Spleen (tissue), 11 donors: ENCODE measurements at regions not wholly inside any gene's neighbourhood (a gene's known extent, or its start where the extent isn't known, plus 50 kb on each side); places are given as distances from the start of the nearest gene placed in this dataset.

Experiments
- DNase-seq: peaks from one replicate; pipeline ENCODE4 v3.0.0-alpha.2; 2020
- H3K27ac ChIP-seq, 8 donors: fragments of 200-600 bp; sonication (generic) in 7 of 8; 1 replicate in 4 of 8; 2 replicates in 4 of 8; pipeline versions ENCODE4 v1.5.0 to v1.8.0; 2016 to 2021; ENCODE audit warnings: inconsistent platforms in 4 of 8, mild to moderate bottlenecking in 4 of 8, moderate library complexity in 1 of 8
- H3K27me3 ChIP-seq, 7 donors: fragments of 200-600 bp; sonication (generic) in 6 of 7; replicated peaks in 1 of 7; 1 replicate in 4 of 7; 2 replicates in 3 of 7; pipeline versions ENCODE4 v1.5.0 to v1.8.0; 2016 to 2021; ENCODE audit warnings: inconsistent platforms in 3 of 7, mild to moderate bottlenecking in 1 of 7
- H3K36me3 ChIP-seq, 6 donors: fragments of 200-600 bp; sonication (generic) in 5 of 6; 1 replicate in 4 of 6; 2 replicates in 2 of 6; pipeline versions ENCODE4 v1.5.0 to v1.8.0; 2016 to 2021; ENCODE audit warnings: inconsistent platforms in 2 of 6
- H3K4me1 ChIP-seq, 6 donors: fragments of 200-600 bp; sonication (generic) in 5 of 6; 1 replicate in 3 of 6; 2 replicates in 3 of 6; pipeline versions ENCODE4 v1.5.0 to v1.8.0; 2016 to 2021; ENCODE audit warnings: inconsistent platforms in 3 of 6
- H3K4me3 ChIP-seq, 8 donors: fragments of 200-600 bp; sonication (generic) in 7 of 8; 1 replicate in 4 of 8; 2 replicates in 4 of 8; pipeline versions ENCODE4 v1.5.0 to v1.8.0; 2016 to 2021; ENCODE audit warnings: inconsistent platforms in 4 of 8, mild to moderate bottlenecking in 4 of 8, moderate library complexity in 2 of 8
- H3K9me3 ChIP-seq, 8 donors: fragments of 200-600 bp; sonication (generic) in 7 of 8; 1 replicate in 4 of 8; 2 replicates in 4 of 8; pipeline versions ENCODE4 v1.5.0 to v1.8.0; 2016 to 2021; ENCODE audit warnings: inconsistent platforms in 4 of 8
- POLR2A ChIP-seq, 3 donors: fragments of 450-650 bp; IDR thresholded peaks; one replicate each; pipeline ENCODE4 v1.5.1; 2017; ENCODE audit warnings: antibody characterized with exemption in 3 of 3, mild to moderate bottlenecking in 1 of 3
- POLR2AphosphoS5 ChIP-seq, 3 donors: sonication (generic); formaldehyde crosslinking; IDR thresholded peaks; one replicate each; pipeline ENCODE4 v1.5.1; 2017; ENCODE audit warnings: antibody characterized with exemption in 3 of 3
- WGBS, 5 donors: extraction: QIAGEN DNeasy Blood & Tissue Kit in 3 of 5; methylation state at CpG; one replicate each; pipeline versions ENCODE4 v1.1.5 to v1.1.7; 2013 to 2018; 5-methylcytosine and 5-hydroxymethylcytosine counted together
- intact Hi-C: fragments of 100-400 bp; cut with DNase I; formaldehyde crosslinking; loops from one replicate; pipeline ENCODE4 v1.15.0; 2023; ENCODE audit warnings: low total_unique reads
- TF ChIP-seq, protein P1 (sequence below), 11 experiments: fragments of 200-600 bp in 7 of 11; fragments of 450-650 bp in 4 of 11; sonication (generic) in 4 of 11; IDR thresholded peaks in 8 of 11; conservative IDR thresholded peaks in 3 of 11; 1 replicate in 7 of 11; 2 replicates in 4 of 11; pipeline versions ENCODE4 v1.4.0 to v1.8.0; 2016 to 2021; ENCODE audit warnings: antibody characterized with exemption in 11 of 11, inconsistent platforms in 4 of 11, mild to moderate bottlenecking in 1 of 11
- donor health status: healthy with polysubstance abuse.
- donor health status: DM: no; HTN: no; CAD: no; lungs with moderate emphysema.
- donor health status: DM: no; HTN: no; CAD: no.
- donor health status: Bipolar disorder and iron deficiency.
- donor health status: healthy.
- donor health status: DM: no; HTN: no; CAD: no.
- donor health status: DM: yes; HTN: yes; CAD: no.

DNA sequence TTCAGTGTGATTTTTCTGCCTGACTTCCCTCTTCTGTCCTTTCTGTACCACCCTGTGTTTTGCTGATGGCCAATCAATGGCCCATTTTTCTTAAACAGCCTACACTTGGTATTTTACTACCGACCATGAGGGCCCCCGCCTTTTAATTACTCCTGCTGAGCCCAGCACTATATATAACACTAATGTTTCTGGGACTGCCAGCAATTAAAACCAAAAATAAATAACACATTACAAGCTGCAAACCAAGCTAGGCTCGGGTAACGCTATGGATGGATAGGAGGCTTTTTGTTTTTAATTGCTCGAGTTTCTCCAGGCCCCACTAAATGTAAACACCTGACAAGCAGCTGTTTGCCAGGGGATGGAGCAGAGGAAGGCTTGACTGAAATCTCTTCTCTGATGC lies 915.4 kb upstream of the AUTS2 start:
- H3K27ac ChIP-seq: no peak overlapping the region
- no peaks in the 10 kb centered on the region for H3K36me3 ChIP-seq
- no peak for DNase-seq
- H3K9me3 ChIP-seq: peaks cover 0 to 8% (median 0%) of the 10 kb centered on the region in 8 donors
- peaks cover 0 to 8% (median 0%) of the 10 kb centered on the region in 7 donors for H3K27me3 ChIP-seq
- 41 to 59% (median 46%) methylated on average over 5 of the region's 5 CpGs for WGBS, 5 donors
- H3K4me1 ChIP-seq: no peaks in the 10 kb centered on the region
- intact Hi-C loops: no loop called here
- no peak overlapping the region for H3K4me3 ChIP-seq
- TF ChIP-seq, protein P1, sequence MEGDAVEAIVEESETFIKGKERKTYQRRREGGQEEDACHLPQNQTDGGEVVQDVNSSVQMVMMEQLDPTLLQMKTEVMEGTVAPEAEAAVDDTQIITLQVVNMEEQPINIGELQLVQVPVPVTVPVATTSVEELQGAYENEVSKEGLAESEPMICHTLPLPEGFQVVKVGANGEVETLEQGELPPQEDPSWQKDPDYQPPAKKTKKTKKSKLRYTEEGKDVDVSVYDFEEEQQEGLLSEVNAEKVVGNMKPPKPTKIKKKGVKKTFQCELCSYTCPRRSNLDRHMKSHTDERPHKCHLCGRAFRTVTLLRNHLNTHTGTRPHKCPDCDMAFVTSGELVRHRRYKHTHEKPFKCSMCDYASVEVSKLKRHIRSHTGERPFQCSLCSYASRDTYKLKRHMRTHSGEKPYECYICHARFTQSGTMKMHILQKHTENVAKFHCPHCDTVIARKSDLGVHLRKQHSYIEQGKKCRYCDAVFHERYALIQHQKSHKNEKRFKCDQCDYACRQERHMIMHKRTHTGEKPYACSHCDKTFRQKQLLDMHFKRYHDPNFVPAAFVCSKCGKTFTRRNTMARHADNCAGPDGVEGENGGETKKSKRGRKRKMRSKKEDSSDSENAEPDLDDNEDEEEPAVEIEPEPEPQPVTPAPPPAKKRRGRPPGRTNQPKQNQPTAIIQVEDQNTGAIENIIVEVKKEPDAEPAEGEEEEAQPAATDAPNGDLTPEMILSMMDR (IDR thresholded peaks at IDR 0.05 in 8 of 11, conservative IDR thresholded peaks at IDR 0.05 in 3 of 11): no peak
- TF ChIP-seq POLR2A (IDR thresholded peaks at IDR 0.05) (no peak), POLR2AphosphoS5 (IDR thresholded peaks at IDR 0.05) (no peak)

DNA sequence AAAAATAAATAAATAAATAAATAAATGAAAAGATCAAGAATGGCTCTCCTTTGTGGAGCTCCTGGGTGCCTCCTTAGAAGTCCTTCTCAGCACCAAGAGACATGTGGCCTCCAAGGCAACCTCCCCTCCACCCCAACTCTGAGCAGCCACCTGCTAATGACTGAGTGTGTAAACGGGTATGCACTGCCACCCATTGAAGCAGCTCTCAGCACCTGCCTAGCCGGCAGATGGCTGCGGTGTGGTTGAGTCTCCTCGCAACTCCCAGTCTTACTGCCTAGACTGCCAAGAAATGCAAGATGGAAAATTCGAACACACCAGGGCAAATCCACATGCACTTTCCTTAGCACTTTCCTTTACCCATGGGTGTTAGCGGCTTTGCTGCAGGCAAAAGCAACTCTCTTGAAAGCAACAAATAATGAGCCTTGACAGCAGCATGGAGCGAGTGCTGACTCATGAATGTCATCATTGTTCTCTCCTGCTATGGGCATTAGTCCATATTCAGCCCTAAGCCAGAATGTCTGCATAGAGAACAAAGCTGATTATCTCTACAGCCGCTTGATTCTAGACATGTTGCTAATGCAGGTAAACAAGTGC lies 913.9 kb upstream of the AUTS2 start:
- 84 to 91% (median 88%) methylated on average over 8 of the region's 8 CpGs for WGBS, 5 donors
- H3K4me1 ChIP-seq: no peaks in the 10 kb centered on the region
- H3K36me3 ChIP-seq: no peaks in the 10 kb centered on the region
- no peak for DNase-seq
- TF ChIP-seq POLR2AphosphoS5 (IDR thresholded peaks at IDR 0.05) (no peak), POLR2A (IDR thresholded peaks at IDR 0.05) (no peak)
- TF ChIP-seq, protein P1 (IDR thresholded peaks at IDR 0.05 in 8 of 11, conservative IDR thresholded peaks at IDR 0.05 in 3 of 11): no peak
- peaks cover 0 to 8% (median 0%) of the 10 kb centered on the region in 8 donors for H3K9me3 ChIP-seq
- peaks cover 0 to 8% (median 0%) of the 10 kb centered on the region in 7 donors for H3K27me3 ChIP-seq
- H3K27ac ChIP-seq: no peak overlapping the region
- intact Hi-C loops: no loop called here
- H3K4me3 ChIP-seq: no peak overlapping the region

DNA sequence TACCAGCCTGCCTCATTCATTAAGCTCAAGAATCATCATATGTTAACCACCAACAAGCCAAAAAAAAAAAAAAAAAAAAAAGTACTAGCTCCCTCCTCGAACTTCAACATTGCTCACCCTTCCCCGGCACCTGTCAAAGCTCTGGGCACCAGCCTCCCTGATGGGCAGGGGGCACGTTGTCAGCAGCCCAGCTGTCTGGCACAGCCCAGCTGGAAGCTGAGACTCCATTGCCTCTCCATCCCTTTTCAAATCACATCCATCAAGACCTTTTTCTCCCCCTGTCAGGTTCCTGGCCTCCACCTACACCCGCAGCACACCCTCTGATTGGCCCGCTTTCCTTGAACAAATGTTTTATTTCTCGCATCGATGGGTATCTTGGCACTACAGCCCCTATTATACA lies 913.3 kb upstream of the AUTS2 start:
- intact Hi-C loops: no loop called here
- no peak overlapping the region for H3K4me3 ChIP-seq
- no peaks in the 10 kb centered on the region for H3K4me1 ChIP-seq
- no peaks in the 10 kb centered on the region for H3K36me3 ChIP-seq
- H3K27ac ChIP-seq: no peak overlapping the region
- TF ChIP-seq POLR2A (IDR thresholded peaks at IDR 0.05): no peak
- no peak for TF ChIP-seq POLR2AphosphoS5 (IDR thresholded peaks at IDR 0.05)
- TF ChIP-seq, protein P1 (IDR thresholded peaks at IDR 0.05 in 8 of 11, conservative IDR thresholded peaks at IDR 0.05 in 3 of 11): no peak
- H3K27me3 ChIP-seq: peaks cover 0 to 8% (median 0%) of the 10 kb centered on the region in 7 donors
- no peak for DNase-seq
- H3K9me3 ChIP-seq: peaks cover 0 to 8% (median 0%) of the 10 kb centered on the region in 8 donors
- 84 to 92% (median 90%) methylated on average over 7 of the region's 7 CpGs for WGBS, 5 donors

DNA sequence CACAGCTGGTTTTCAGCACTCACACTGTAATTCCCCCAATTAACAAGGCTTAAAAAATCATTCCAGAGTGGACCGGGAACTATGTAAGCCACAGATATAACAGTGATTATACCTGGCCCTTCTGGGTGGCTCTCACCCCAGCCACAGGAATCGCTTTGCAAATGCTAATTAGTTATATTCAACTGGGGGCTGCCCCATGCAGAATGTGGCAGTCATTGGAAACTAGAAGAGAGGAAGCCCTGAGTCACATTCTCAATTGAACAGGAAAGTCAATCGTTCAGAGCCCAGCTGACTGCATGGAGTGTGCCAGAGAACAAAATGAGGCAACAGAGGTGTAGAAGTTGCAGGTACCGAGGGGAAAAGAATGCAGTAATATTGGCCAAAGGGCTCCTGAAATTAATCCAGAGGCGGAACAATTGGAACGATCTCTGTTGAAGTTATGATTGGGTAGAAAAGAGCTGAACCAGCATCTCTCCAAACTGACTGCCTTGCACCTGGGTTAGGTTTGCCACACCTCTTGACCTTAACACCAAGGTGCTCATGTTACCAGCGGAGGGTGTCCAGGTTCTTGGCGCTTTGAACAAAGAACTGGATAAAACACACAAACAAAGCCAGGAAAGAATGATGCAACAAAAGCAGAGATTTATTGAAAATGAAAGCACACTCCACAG lies 909.7 kb upstream of the AUTS2 start:
- Histone ChIP-seq H3K4me1 (no peaks in the 10 kb centered on the region), H3K9me3 (peaks cover 0 to 27% (median 6%) of the 10 kb centered on the region in 8 donors), H3K4me3 (no peak overlapping the region), H3K27me3 (peaks cover 0 to 5% (median 0%) of the 10 kb centered on the region in 7 donors), H3K36me3 (no peaks in the 10 kb centered on the region), H3K27ac (no peak overlapping the region)
- intact Hi-C loops: no loop called here
- 58 to 68% (median 67%) methylated on average over 8 of the region's 8 CpGs for WGBS, 5 donors
- TF ChIP-seq POLR2AphosphoS5 (IDR thresholded peaks at IDR 0.05) (no peak), POLR2A (IDR thresholded peaks at IDR 0.05) (no peak)
- TF ChIP-seq, protein P1 (IDR thresholded peaks at IDR 0.05 in 8 of 11, conservative IDR thresholded peaks at IDR 0.05 in 3 of 11): no peak
- no peak for DNase-seq
